ENCODE measurements at regions not wholly inside any gene's neighbourhood (a gene's known extent, or its start where the extent isn't known, plus 50 kb on each side); places are given as distances from the start of the nearest gene placed in this dataset.
"Not testable (repeated sequence)": the region's sequence is repeated elsewhere in the genome, so short reads cannot be mapped to it uniquely, and the experiment has no call there.

- not testable (repeated sequence) for TF ChIP-seq EZH2 (IDR thresholded peaks at IDR 0.05; ENCODE audit: borderline replicate concordance, insufficient read depth, low read depth, low read length, poor library complexity, severe bottlenecking)
- TF ChIP-seq, protein P1, sequence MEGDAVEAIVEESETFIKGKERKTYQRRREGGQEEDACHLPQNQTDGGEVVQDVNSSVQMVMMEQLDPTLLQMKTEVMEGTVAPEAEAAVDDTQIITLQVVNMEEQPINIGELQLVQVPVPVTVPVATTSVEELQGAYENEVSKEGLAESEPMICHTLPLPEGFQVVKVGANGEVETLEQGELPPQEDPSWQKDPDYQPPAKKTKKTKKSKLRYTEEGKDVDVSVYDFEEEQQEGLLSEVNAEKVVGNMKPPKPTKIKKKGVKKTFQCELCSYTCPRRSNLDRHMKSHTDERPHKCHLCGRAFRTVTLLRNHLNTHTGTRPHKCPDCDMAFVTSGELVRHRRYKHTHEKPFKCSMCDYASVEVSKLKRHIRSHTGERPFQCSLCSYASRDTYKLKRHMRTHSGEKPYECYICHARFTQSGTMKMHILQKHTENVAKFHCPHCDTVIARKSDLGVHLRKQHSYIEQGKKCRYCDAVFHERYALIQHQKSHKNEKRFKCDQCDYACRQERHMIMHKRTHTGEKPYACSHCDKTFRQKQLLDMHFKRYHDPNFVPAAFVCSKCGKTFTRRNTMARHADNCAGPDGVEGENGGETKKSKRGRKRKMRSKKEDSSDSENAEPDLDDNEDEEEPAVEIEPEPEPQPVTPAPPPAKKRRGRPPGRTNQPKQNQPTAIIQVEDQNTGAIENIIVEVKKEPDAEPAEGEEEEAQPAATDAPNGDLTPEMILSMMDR (IDR thresholded peaks at IDR 0.05): not testable (repeated sequence)
Observed at GRCh38 chr9:65471106-65471505, 186.1 kb upstream of the FOXD4L5 start.

All from B cell (primary cell).